Loucy (cell line): ENCODE measurements at regions not wholly inside any gene's neighbourhood (a gene's known extent, or its start where the extent isn't known, plus 50 kb on each side); places are given as distances from the start of the nearest gene placed in this dataset.

Experiments
- EZH2phosphoT487 ChIP-seq: fragments of 200-600 bp; IDR thresholded peaks from 2 replicates; pipeline ENCODE4 v1.6.1; 2018; ENCODE audit warnings: antibody characterized with exemption, mild to moderate bottlenecking, moderate library complexity, borderline replicate concordance
- TF ChIP-seq, protein P1 (sequence below): fragments of 200-600 bp; sonication (generic); conservative IDR thresholded peaks from 2 replicates; pipeline ENCODE4 v1.5.1; 2014; ENCODE audit warnings: mild to moderate bottlenecking, antibody characterized with exemption, low read length

DNA sequence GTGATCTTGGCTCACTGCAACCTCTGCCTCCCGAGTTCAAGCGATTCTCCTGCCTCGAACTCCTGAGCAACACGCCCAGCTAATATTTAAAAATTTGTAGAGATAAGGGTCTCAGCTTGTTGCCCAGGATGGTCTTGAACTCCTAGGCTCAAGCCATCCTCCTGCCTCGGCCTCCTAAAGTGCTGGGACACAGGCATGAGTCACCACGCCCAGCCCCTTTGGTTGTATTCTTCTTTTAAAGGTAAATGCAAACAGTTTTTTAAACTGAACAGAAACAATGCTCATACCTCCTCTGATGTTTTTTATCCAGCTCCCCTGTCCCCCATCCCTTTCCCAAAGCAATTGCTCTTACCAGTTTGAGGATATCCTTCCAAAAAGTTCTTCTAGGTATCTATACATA lies 79.5 kb upstream of the DUSP5 start:
- TF ChIP-seq, protein P1, sequence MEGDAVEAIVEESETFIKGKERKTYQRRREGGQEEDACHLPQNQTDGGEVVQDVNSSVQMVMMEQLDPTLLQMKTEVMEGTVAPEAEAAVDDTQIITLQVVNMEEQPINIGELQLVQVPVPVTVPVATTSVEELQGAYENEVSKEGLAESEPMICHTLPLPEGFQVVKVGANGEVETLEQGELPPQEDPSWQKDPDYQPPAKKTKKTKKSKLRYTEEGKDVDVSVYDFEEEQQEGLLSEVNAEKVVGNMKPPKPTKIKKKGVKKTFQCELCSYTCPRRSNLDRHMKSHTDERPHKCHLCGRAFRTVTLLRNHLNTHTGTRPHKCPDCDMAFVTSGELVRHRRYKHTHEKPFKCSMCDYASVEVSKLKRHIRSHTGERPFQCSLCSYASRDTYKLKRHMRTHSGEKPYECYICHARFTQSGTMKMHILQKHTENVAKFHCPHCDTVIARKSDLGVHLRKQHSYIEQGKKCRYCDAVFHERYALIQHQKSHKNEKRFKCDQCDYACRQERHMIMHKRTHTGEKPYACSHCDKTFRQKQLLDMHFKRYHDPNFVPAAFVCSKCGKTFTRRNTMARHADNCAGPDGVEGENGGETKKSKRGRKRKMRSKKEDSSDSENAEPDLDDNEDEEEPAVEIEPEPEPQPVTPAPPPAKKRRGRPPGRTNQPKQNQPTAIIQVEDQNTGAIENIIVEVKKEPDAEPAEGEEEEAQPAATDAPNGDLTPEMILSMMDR: no peak
- no peak for TF ChIP-seq EZH2phosphoT487
